HepG2 (cell line): ENCODE measurements at regions not wholly inside any gene's neighbourhood (a gene's known extent, or its start where the extent isn't known, plus 50 kb on each side); places are given as distances from the start of the nearest gene placed in this dataset.
A peak's percentile ranks its signal among the peaks of the same experiment; 100 is the strongest.

Experiments used
- ATAC-seq: fragments of 200-7000 bp; cut with Tn5 transposase; 3 replicates; pipeline ENCODE4 v1.9.1; 2020; ENCODE audit warnings: mild to moderate bottlenecking, moderate library complexity
- BruUV-seq: library from RNA; stranded (reverse); fragments of 400-500 nt; replicated peaks from 2 replicates; lab custom pipeline; 2021; lab: Mats Ljungman, UMichigan
- CTCF ChIA-PET: fragments of 300-600 bp; formaldehyde crosslinking; extraction: SDS; loops from one replicate; lab custom pipeline; 2021; ENCODE audit warnings: low total read pairs, inconsistent platforms, low intra/inter-chr PET ratio; lab: Yijun Ruan, JAX
- POLR2A ChIA-PET: fragments of 350-600 bp; sonication (Branson Sonifier 250); formaldehyde crosslinking; loops from one replicate; lab custom pipeline; 2020; ENCODE audit warnings: antibody characterized with exemption, inconsistent platforms; lab: Yijun Ruan, JAX
- DNase-seq: peaks from one replicate; pipeline ENCODE4 v3.0.0-alpha.2; 2015; ENCODE audit warnings: low spot score
- FAIRE-seq: peaks from 3 replicates; lab custom pipeline; 2011; peaks lifted over from hg19 to GRCh38; lab: Jason Lieb, UNC
- H2AFZ ChIP-seq: one replicate; pipeline ENCODE4 v1.6.1; 2011; ENCODE audit warnings: low read length, inconsistent platforms
- H3K27ac ChIP-seq: fragments of 300-600 bp; 3 replicates; pipeline ENCODE4 v1.8.0; 2011; ENCODE audit warnings: mixed run types, mild to moderate bottlenecking, mixed read lengths, low read length, inconsistent platforms; ENCODE audit not compliant: insufficient read depth; ENCODE audit errors: extremely low read length
- H3K27me3 ChIP-seq, 2 experiments: fragments of 200-600 bp in 1 of 2; 2 replicates in 1 of 2; 3 replicates in 1 of 2; pipeline versions ENCODE4 v1.6.0 to v1.8.0; 2011; ENCODE audit warnings: low read length in 2 of 2, mild to moderate bottlenecking in 2 of 2, moderate library complexity in 2 of 2, inconsistent platforms in 1 of 2; ENCODE audit not compliant: insufficient read depth in 2 of 2, control insufficient read depth in 1 of 2
- H3K36me3 ChIP-seq, 2 experiments: fragments of 200-600 bp in 1 of 2; replicated peaks in 1 of 2; 2 replicates in 1 of 2; 3 replicates in 1 of 2; pipeline versions ENCODE4 v1.5.1 to v1.8.0; 2011; ENCODE audit warnings: low read length in 2 of 2, inconsistent platforms in 1 of 2; ENCODE audit not compliant: insufficient read depth in 2 of 2, control insufficient read depth in 1 of 2
- H3K4me1 ChIP-seq: 2 replicates; pipeline ENCODE4 v1.5.1; 2012; ENCODE audit warnings: low read length, inconsistent platforms; ENCODE audit not compliant: insufficient read depth
- H3K4me2 ChIP-seq: 2 replicates; pipeline ENCODE4 v1.6.0; 2011; ENCODE audit warnings: low read depth, low read length, inconsistent platforms
- H3K4me3 ChIP-seq, 3 experiments: fragments of 200-600 bp in 1 of 3; sonication (generic), shearing (Covaris generic) in 1 of 3; replicated peaks in 1 of 3; 2 replicates each; pipeline ENCODE4 v1.5.1; 2011 to 2016; ENCODE audit warnings: low read length in 3 of 3, inconsistent platforms in 2 of 3, low read depth in 2 of 3, mild to moderate bottlenecking in 2 of 3, control low read depth in 1 of 3, mixed read lengths in 1 of 3; ENCODE audit not compliant: insufficient read depth in 1 of 3
- H3K79me2 ChIP-seq: one replicate; pipeline ENCODE4 v1.6.1; 2011; ENCODE audit warnings: low read length, inconsistent platforms; ENCODE audit not compliant: insufficient read depth
- H3K9ac ChIP-seq: 2 replicates; pipeline ENCODE4 v1.6.0; 2011; ENCODE audit warnings: mild to moderate bottlenecking, low read depth, low read length, inconsistent platforms; ENCODE audit not compliant: insufficient read depth
- H3K9me3 ChIP-seq: 2 replicates; pipeline ENCODE4 v1.5.1; 2012; ENCODE audit warnings: mild to moderate bottlenecking, low read length
- H4K20me1 ChIP-seq: 2 replicates; pipeline ENCODE4 v1.6.0; 2011; ENCODE audit warnings: inconsistent platforms, mild to moderate bottlenecking, low read length, moderate library complexity; ENCODE audit not compliant: insufficient read depth
- ATF1 ChIP-seq: IDR thresholded peaks from 2 replicates; pipeline ENCODE4 v1.6.1; 2016; ENCODE audit warnings: mild to moderate bottlenecking, control low read depth
- ATM ChIP-seq: fragments of 450-650 bp; IDR thresholded peaks from 2 replicates; pipeline ENCODE4 v1.7.1; 2017; ENCODE audit warnings: mild to moderate bottlenecking, borderline replicate concordance
- ELF1 ChIP-seq: sonication (generic); formaldehyde crosslinking; IDR thresholded peaks from 2 replicates; pipeline ENCODE4 v1.4.0; 2020; ENCODE audit warnings: missing genetic modification reagents
- EZH2 ChIP-seq: conservative IDR thresholded peaks from 2 replicates; pipeline ENCODE4 v1.6.1; 2012; ENCODE audit warnings: mild to moderate bottlenecking, low read depth, low read length, moderate library complexity
- GTF3A ChIP-seq: sonication (generic); formaldehyde crosslinking; conservative IDR thresholded peaks from 2 replicates; pipeline ENCODE4 v1.4.0; 2020; ENCODE audit warnings: mild to moderate bottlenecking, missing genetic modification reagents
- MAFF ChIP-seq: IDR thresholded peaks from 2 replicates; pipeline ENCODE4 v1.6.1; 2011; ENCODE audit warnings: low read depth, low read length, improper control_type of control experiment
- MAFK ChIP-seq, 2 experiments: IDR thresholded peaks in 1 of 2; conservative IDR thresholded peaks in 1 of 2; 2 replicates each; pipeline ENCODE4 v1.6.1; 2011; ENCODE audit warnings: improper control_type of control experiment in 2 of 2, low read length in 2 of 2
- PHF5A ChIP-seq: IDR thresholded peaks from one replicate; pipeline ENCODE4 v1.6.1; 2018; ENCODE audit warnings: low read depth, missing genetic modification reagents; ENCODE audit not compliant: unreplicated experiment
- RXRB ChIP-seq: IDR thresholded peaks from 2 replicates; pipeline ENCODE4 v1.6.1; 2016; ENCODE audit warnings: borderline replicate concordance, missing genetic modification reagents, missing compliant biosample characterization
- ZBTB7B ChIP-seq: sonication (generic); formaldehyde crosslinking; IDR thresholded peaks from 2 replicates; pipeline ENCODE4 v1.4.0; 2020; ENCODE audit warnings: missing genetic modification reagents
- ZNF326 ChIP-seq: sonication (generic); formaldehyde crosslinking; IDR thresholded peaks from 2 replicates; pipeline ENCODE4 v1.4.0; 2020; ENCODE audit warnings: missing genetic modification reagents, borderline replicate concordance
- ZNF446 ChIP-seq: sonication (generic); formaldehyde crosslinking; IDR thresholded peaks from 2 replicates; pipeline ENCODE4 v1.5.0; 2020; ENCODE audit warnings: mild to moderate bottlenecking, missing genetic modification reagents
- ZNF678 ChIP-seq: sonication (generic); formaldehyde crosslinking; IDR thresholded peaks from 2 replicates; pipeline ENCODE4 v1.4.0; 2020; ENCODE audit warnings: mild to moderate bottlenecking, missing genetic modification reagents
- ZNF768 ChIP-seq: sonication (generic); formaldehyde crosslinking; IDR thresholded peaks from 2 replicates; pipeline ENCODE4 v1.4.0; 2020; ENCODE audit warnings: missing genetic modification reagents
- WGBS: methylation state at CpG from one replicate; pipeline ENCODE4 v1.1.6; 2017; ENCODE audit warnings: low lambda C conversion rate; 5-methylcytosine and 5-hydroxymethylcytosine counted together
- in situ Hi-C: cut with HindIII; loops from 2 replicates; pipeline ENCODE4 v1.10.0; 2017; ENCODE audit warnings: low pct_unique_long_range_greater_than_20kb; ENCODE audit not compliant: extremely low pct_ligation_motif_present
- intact Hi-C: fragments of 100-400 bp; cut with micrococcal nuclease; formaldehyde crosslinking; loops from one replicate; pipeline ENCODE4 v1.10.0; 2022; ENCODE audit not compliant: unreplicated experiment
- TF ChIP-seq, protein P1 (sequence below): sonication (generic); formaldehyde crosslinking; IDR thresholded peaks from 2 replicates; pipeline ENCODE4 v1.4.0; 2020; ENCODE audit warnings: missing genetic modification reagents

DNA sequence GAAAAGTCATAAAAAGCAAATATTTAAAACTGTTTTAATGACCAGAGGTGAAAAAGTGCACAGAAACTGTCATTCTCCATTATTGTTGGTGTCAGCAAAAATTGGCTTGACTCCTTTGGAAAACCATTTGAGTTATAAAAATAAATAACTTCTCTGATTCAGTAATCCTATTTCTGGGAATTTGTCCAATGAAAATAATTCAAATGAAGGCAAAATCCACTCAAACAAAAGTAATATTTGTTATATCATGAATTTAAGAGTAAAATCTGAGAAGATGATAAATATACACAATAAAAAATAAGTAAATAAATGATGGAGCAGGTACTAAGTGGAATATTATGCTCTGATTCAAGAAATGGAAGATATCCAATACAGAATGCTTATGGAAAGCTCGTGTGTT is 326.6 kb upstream of the KLF6 start:
- Histone ChIP-seq H2AFZ (no peak overlapping the region), H4K20me1 (no peaks in the 10 kb centered on the region), H3K27ac (no peak overlapping the region), H3K4me1 (no peaks in the 10 kb centered on the region), H3K4me3 (no peak overlapping the region), H3K36me3 (no peaks in the 10 kb centered on the region), H3K9me3 (no peaks in the 10 kb centered on the region), H3K79me2 (no peaks in the 10 kb centered on the region), H3K9ac (no peak overlapping the region), H3K27me3 (0 out of 5 replicates have a peak, but pooled peaks cover 0 to 5% of the 10 kb centered on the region in 2 experiments), H3K4me2 (no peak overlapping the region)
- ATAC-seq (no peak), DNase-seq (no peak), FAIRE-seq (no peak)
- TF ChIP-seq, protein P1, sequence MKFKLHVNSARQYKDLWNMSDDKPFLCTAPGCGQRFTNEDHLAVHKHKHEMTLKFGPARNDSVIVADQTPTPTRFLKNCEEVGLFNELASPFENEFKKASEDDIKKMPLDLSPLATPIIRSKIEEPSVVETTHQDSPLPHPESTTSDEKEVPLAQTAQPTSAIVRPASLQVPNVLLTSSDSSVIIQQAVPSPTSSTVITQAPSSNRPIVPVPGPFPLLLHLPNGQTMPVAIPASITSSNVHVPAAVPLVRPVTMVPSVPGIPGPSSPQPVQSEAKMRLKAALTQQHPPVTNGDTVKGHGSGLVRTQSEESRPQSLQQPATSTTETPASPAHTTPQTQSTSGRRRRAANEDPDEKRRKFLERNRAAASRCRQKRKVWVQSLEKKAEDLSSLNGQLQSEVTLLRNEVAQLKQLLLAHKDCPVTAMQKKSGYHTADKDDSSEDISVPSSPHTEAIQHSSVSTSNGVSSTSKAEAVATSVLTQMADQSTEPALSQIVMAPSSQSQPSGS (CRISPR knock-in tag), result no peak
- TF ChIP-seq ELF1 (no peak), RXRB (no peak), ZBTB7B (no peak), ZNF678 (no peak), MAFF (peak; percentile 89), PHF5A (no peak), ATM (no peak), ATF1 (no peak), ZNF446 (no peak), ZNF768 (CRISPR knock-in tag) (no peak), EZH2 (no peak), MAFK (conservative IDR thresholded peaks at IDR 0.05 in 1 of 2, IDR thresholded peaks at IDR 0.05 in 1 of 2; ENCODE audit: low read length in 2 of 2) (peak; percentile 81 to 93), ZNF326 (no peak), GTF3A (CRISPR knock-in tag) (no peak)
- intact Hi-C loops (no loop called here), in situ Hi-C loops (no loop called here)
- 0% methylated on average over 1 of the region's 1 CpG for WGBS
- ChIA-PET CTCF (no interaction called here), POLR2A (no interaction called here)
- no TSS peak for BruUV-seq
